ENCODE measurements at regions not wholly inside any gene's neighbourhood (a gene's known extent, or its start where the extent isn't known, plus 50 kb on each side); places are given as distances from the start of the nearest gene placed in this dataset.

DNA sequence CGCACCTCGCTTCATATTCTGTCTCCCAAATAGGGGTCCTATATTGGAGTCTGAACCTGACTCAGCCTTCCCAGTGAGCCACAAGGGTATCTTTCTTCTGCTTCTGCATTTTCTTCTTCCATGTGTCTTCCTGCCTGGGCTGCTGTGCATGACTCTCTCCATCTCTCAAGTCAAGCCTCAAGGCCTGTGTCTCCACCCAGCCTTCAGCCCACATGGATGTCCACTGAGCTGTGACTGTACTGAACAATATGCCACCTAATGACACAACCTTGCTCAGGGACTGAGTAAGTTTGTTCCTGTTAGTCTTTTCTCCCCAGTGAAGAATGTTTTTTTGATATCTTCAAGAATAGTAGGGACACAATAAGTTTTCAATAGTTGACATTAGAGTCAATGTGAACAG is 162.7 kb upstream of the TBX20 start:
- no peaks in the 10 kb centered on the region for H3K9me3 Mint-ChIP-seq
- ATAC-seq (replicated peaks; ENCODE audit: extremely low read depth, poor library complexity, severe bottlenecking): no peak
- no peaks in the 10 kb centered on the region for H3K4me1 Mint-ChIP-seq
- no peaks in the 10 kb centered on the region for H3K36me3 Mint-ChIP-seq (ENCODE audit: insufficient read depth)
- H3K4me3 Mint-ChIP-seq: no peak overlapping the region
- H3K27ac Mint-ChIP-seq (ENCODE audit: low read depth): no peak overlapping the region
- peaks cover 12% of the 10 kb centered on the region for H3K27me3 Mint-ChIP-seq
- DNase-seq (ENCODE audit: low spot score in 2 of 2): no peak

- Mint-ChIP-seq H3K4me1 (no peaks in the 10 kb centered on the region), H3K27ac (ENCODE audit: low read depth) (no peak overlapping the region), H3K27me3 (peaks cover 24% of the 10 kb centered on the region), H3K36me3 (ENCODE audit: insufficient read depth) (no peaks in the 10 kb centered on the region), H3K4me3 (no peak overlapping the region), H3K9me3 (no peaks in the 10 kb centered on the region)
- ATAC-seq (replicated peaks; ENCODE audit: extremely low read depth, poor library complexity, severe bottlenecking): no peak
- no peak for DNase-seq (ENCODE audit: low spot score in 2 of 2)
These were observed 161.5 kb upstream of the TBX20 start for GRCh38 chr7:35415411-35415822.

GRCh38 chr7:35411331-35411730 is 157.4 kb upstream of the TBX20 start:
- Mint-ChIP-seq H3K27me3 (peaks cover 38% of the 10 kb centered on the region), H3K36me3 (ENCODE audit: insufficient read depth) (no peaks in the 10 kb centered on the region), H3K27ac (ENCODE audit: low read depth) (no peak overlapping the region), H3K4me3 (no peak overlapping the region), H3K4me1 (no peaks in the 10 kb centered on the region), H3K9me3 (no peaks in the 10 kb centered on the region)
- DNase-seq (ENCODE audit: low spot score in 2 of 2) (no peak), ATAC-seq (replicated peaks; ENCODE audit: extremely low read depth, poor library complexity, severe bottlenecking) (no peak)

DNA sequence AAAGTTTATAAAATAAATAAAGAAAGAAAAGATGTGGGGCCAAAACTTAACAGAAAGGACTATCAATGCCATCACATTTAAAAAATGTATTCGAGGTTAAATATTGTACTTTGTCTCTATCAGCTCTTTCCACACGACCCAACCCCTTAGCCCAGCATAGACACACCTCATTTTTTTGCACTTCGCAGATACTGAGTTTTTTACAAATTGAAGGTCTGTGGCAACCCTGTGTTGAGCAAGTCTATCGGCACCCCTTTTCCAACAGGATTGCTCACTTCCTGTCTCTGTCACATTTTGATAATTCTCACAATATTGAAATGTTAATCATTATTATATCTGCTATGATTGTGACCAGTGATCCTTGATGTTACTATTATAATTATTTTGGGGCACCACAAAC is 151.6 kb upstream of the TBX20 start:
- peaks cover 2% of the 10 kb centered on the region for H3K36me3 Mint-ChIP-seq (ENCODE audit: insufficient read depth)
- no peak overlapping the region for H3K27ac Mint-ChIP-seq (ENCODE audit: low read depth)
- H3K4me1 Mint-ChIP-seq: no peaks in the 10 kb centered on the region
- DNase-seq (ENCODE audit: low spot score in 2 of 2) (no peak), ATAC-seq (replicated peaks; ENCODE audit: extremely low read depth, poor library complexity, severe bottlenecking) (no peak)
- no peaks in the 10 kb centered on the region for H3K9me3 Mint-ChIP-seq
- H3K4me3 Mint-ChIP-seq: no peak overlapping the region
- peaks cover 15% of the 10 kb centered on the region for H3K27me3 Mint-ChIP-seq

DNA sequence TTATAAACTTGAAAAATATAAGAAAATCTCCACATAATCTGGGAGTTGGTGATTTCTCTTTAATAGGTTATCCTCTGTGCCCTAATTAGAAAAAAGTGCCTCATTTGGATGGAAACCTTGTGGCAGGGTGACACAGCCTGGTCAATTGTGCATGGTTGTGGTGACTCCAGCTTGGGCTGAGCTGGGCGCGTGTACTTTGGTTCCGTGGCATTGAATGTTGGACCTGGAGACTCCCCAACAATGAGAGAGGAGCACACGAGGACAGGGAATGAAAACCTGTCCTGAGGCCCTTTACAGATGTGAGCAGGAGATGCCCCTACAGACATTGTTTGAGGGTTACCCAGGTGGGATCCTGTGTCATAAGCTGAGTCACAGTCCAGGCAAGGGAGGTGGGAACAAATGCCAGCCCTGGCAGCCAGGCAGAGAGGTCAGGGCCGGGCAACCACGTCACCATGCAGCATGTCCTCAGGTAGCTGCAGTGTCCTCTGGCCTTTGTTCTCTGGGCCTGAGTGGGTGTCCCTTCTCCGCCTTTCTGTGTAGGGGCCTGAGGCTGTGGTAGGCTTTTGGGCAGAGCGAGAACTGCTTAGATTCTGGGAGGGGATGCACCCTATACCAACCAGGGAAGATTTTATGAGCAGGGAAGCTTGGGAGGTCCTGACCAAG is 147.4 kb upstream of the TBX20 start:
- peaks cover 2% of the 10 kb centered on the region for H3K36me3 Mint-ChIP-seq (ENCODE audit: insufficient read depth)
- ATAC-seq (replicated peaks; ENCODE audit: extremely low read depth, poor library complexity, severe bottlenecking): no peak
- no peak overlapping the region for H3K27ac Mint-ChIP-seq (ENCODE audit: low read depth)
- H3K4me1 Mint-ChIP-seq: no peaks in the 10 kb centered on the region
- no peaks in the 10 kb centered on the region for H3K9me3 Mint-ChIP-seq
- H3K4me3 Mint-ChIP-seq: no peak overlapping the region
- no peak for DNase-seq (ENCODE audit: low spot score in 2 of 2)
- peaks cover 26% of the 10 kb centered on the region for H3K27me3 Mint-ChIP-seq

GRCh38 chr7:35399840-35400239 is 145.9 kb upstream of the TBX20 start:
- Mint-ChIP-seq H3K27me3 (peaks cover 30% of the 10 kb centered on the region), H3K4me3 (no peak overlapping the region), H3K27ac (ENCODE audit: low read depth) (no peak overlapping the region), H3K36me3 (ENCODE audit: insufficient read depth) (peaks cover under 1% of the 10 kb centered on the region), H3K4me1 (no peaks in the 10 kb centered on the region), H3K9me3 (no peaks in the 10 kb centered on the region)
- ATAC-seq (replicated peaks; ENCODE audit: extremely low read depth, poor library complexity, severe bottlenecking) (no peak), DNase-seq (ENCODE audit: low spot score in 2 of 2) (no peak)

- no peaks in the 10 kb centered on the region for H3K36me3 Mint-ChIP-seq (ENCODE audit: insufficient read depth)
- no peak for DNase-seq (ENCODE audit: low spot score in 2 of 2)
- no peaks in the 10 kb centered on the region for H3K9me3 Mint-ChIP-seq
- ATAC-seq (replicated peaks; ENCODE audit: extremely low read depth, poor library complexity, severe bottlenecking): no peak
- H3K4me3 Mint-ChIP-seq: no peak overlapping the region
- H3K27ac Mint-ChIP-seq (ENCODE audit: low read depth): no peak overlapping the region
- peaks cover 30% of the 10 kb centered on the region for H3K27me3 Mint-ChIP-seq
- no peaks in the 10 kb centered on the region for H3K4me1 Mint-ChIP-seq
These were observed 145.3 kb upstream of the TBX20 start for GRCh38 chr7:35399216-35399615.

DNA sequence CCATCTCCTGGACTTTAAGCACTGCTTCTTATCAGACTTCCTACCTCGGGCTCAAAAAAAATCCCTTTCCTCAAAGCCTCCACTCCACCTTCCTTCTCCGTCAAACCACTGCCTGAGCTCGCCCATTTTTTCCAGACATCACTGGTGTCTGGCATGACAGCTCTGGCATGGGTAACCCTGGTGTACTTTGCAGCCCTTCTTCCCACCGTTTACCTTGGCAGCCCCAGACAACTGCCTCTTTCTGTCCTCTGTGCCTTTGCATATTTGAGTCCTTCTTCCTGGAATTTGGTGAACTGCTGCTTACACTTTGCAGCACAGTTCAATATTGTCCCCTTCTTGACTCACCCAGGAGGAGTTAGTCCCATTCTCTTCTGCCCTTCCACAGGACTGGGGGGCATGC is 144.6 kb upstream of the TBX20 start:
- no peaks in the 10 kb centered on the region for H3K9me3 Mint-ChIP-seq
- ATAC-seq (replicated peaks; ENCODE audit: extremely low read depth, poor library complexity, severe bottlenecking) (no peak), DNase-seq (ENCODE audit: low spot score in 2 of 2) (no peak)
- H3K4me1 Mint-ChIP-seq: no peaks in the 10 kb centered on the region
- no peaks in the 10 kb centered on the region for H3K36me3 Mint-ChIP-seq (ENCODE audit: insufficient read depth)
- H3K4me3 Mint-ChIP-seq: no peak overlapping the region
- peaks cover 30% of the 10 kb centered on the region for H3K27me3 Mint-ChIP-seq
- no peak overlapping the region for H3K27ac Mint-ChIP-seq (ENCODE audit: low read depth)

DNA sequence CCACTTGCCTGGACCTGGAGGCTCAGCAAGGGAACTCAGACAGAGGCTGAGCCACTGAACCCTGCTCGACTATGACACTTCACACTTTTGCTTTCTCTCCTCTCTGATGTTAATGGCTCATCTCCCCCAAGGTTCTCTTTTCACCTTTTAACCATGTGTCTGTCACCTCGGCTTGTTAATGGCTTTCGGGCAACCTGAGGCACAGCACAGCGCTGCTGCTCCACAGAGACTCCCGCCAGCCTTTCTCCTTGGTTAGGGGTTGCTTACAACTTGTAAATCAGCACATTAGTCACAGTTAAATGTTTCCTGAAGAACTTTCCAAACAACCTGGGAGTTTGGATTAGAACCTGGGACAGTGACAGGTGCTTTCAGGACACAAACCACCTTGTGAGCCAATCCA is 136.2 kb upstream of the TBX20 start:
- DNase-seq (ENCODE audit: low spot score in 2 of 2): no peak
- H3K9me3 Mint-ChIP-seq: no peaks in the 10 kb centered on the region
- H3K27me3 Mint-ChIP-seq: peaks cover 4% of the 10 kb centered on the region
- ATAC-seq (replicated peaks; ENCODE audit: extremely low read depth, poor library complexity, severe bottlenecking): no peak
- no peak overlapping the region for H3K4me3 Mint-ChIP-seq
- H3K27ac Mint-ChIP-seq (ENCODE audit: low read depth): peak overlapping the region; percentile 22
- no peaks in the 10 kb centered on the region for H3K36me3 Mint-ChIP-seq (ENCODE audit: insufficient read depth)
- H3K4me1 Mint-ChIP-seq: no peaks in the 10 kb centered on the region

GRCh38 chr7:35389636-35390035 is 135.7 kb upstream of the TBX20 start:
- Mint-ChIP-seq H3K36me3 (ENCODE audit: insufficient read depth) (no peaks in the 10 kb centered on the region), H3K4me3 (no peak overlapping the region), H3K27ac (ENCODE audit: low read depth) (peak overlapping the region; percentile 22), H3K4me1 (no peaks in the 10 kb centered on the region), H3K27me3 (peaks cover 9% of the 10 kb centered on the region), H3K9me3 (no peaks in the 10 kb centered on the region)
- DNase-seq (ENCODE audit: low spot score in 2 of 2) (no peak), ATAC-seq (replicated peaks; ENCODE audit: extremely low read depth, poor library complexity, severe bottlenecking) (no peak)

- peaks cover 20% of the 10 kb centered on the region for H3K27me3 Mint-ChIP-seq
- no peak overlapping the region for H3K4me3 Mint-ChIP-seq
- no peak for ATAC-seq (replicated peaks; ENCODE audit: extremely low read depth, poor library complexity, severe bottlenecking)
- H3K36me3 Mint-ChIP-seq (ENCODE audit: insufficient read depth): no peaks in the 10 kb centered on the region
- H3K9me3 Mint-ChIP-seq: no peaks in the 10 kb centered on the region
- H3K4me1 Mint-ChIP-seq: no peaks in the 10 kb centered on the region
- no peak for DNase-seq (ENCODE audit: low spot score in 2 of 2)
- H3K27ac Mint-ChIP-seq (ENCODE audit: low read depth): no peak overlapping the region
These were observed 133.2 kb upstream of the TBX20 start for GRCh38 chr7:35386816-35387706.

GRCh38 chr7:35386082-35386815 is 132.3 kb upstream of the TBX20 start:
- no peak for ATAC-seq (replicated peaks; ENCODE audit: extremely low read depth, poor library complexity, severe bottlenecking)
- no peak overlapping the region for H3K4me3 Mint-ChIP-seq
- no peaks in the 10 kb centered on the region for H3K9me3 Mint-ChIP-seq
- no peaks in the 10 kb centered on the region for H3K36me3 Mint-ChIP-seq (ENCODE audit: insufficient read depth)
- no peak overlapping the region for H3K27ac Mint-ChIP-seq (ENCODE audit: low read depth)
- no peaks in the 10 kb centered on the region for H3K4me1 Mint-ChIP-seq
- DNase-seq (ENCODE audit: low spot score in 2 of 2): no peak
- H3K27me3 Mint-ChIP-seq: peaks cover 20% of the 10 kb centered on the region

All from central memory CD8-positive, alpha-beta T cell (primary cell).